Panc1 (cell line): ENCODE measurements at regions not wholly inside any gene's neighbourhood (a gene's known extent, or its start where the extent isn't known, plus 50 kb on each side); places are given as distances from the start of the nearest gene placed in this dataset.

Source experiments
- POLR2AphosphoS5 ChIP-seq: IDR thresholded peaks from 2 replicates; pipeline ENCODE4 v1.6.1; 2012; ENCODE audit warnings: mild to moderate bottlenecking, low read depth, low read length, moderate library complexity
- REST ChIP-seq, 2 experiments: IDR thresholded peaks; 2 replicates each; pipeline ENCODE4 v1.6.1; 2011 to 2012; ENCODE audit warnings: low read depth in 2 of 2, control low read depth in 1 of 2, low read length in 1 of 2, mild to moderate bottlenecking in 1 of 2, moderate library complexity in 1 of 2; ENCODE audit not compliant: insufficient read depth in 1 of 2
- TF ChIP-seq, protein P1 (sequence below): fragments of 450-650 bp; IDR thresholded peaks from 2 replicates; pipeline ENCODE4 v1.5.1; 2017; ENCODE audit warnings: mild to moderate bottlenecking

- TF ChIP-seq, protein P1, sequence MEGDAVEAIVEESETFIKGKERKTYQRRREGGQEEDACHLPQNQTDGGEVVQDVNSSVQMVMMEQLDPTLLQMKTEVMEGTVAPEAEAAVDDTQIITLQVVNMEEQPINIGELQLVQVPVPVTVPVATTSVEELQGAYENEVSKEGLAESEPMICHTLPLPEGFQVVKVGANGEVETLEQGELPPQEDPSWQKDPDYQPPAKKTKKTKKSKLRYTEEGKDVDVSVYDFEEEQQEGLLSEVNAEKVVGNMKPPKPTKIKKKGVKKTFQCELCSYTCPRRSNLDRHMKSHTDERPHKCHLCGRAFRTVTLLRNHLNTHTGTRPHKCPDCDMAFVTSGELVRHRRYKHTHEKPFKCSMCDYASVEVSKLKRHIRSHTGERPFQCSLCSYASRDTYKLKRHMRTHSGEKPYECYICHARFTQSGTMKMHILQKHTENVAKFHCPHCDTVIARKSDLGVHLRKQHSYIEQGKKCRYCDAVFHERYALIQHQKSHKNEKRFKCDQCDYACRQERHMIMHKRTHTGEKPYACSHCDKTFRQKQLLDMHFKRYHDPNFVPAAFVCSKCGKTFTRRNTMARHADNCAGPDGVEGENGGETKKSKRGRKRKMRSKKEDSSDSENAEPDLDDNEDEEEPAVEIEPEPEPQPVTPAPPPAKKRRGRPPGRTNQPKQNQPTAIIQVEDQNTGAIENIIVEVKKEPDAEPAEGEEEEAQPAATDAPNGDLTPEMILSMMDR = no peak
- no peak for TF ChIP-seq POLR2AphosphoS5
- TF ChIP-seq REST (IDR thresholded peaks at IDR 0.05; ENCODE audit: insufficient read depth in 1 of 2, low read depth in 2 of 2, low read length in 1 of 2) = no peak
Observed at GRCh38 chr3:120532969-120533368, 63.2 kb upstream of the NDUFB4 start.
